HG02973 (cell line): ENCODE measurements at regions not wholly inside any gene's neighbourhood (a gene's known extent, or its start where the extent isn't known, plus 50 kb on each side); places are given as distances from the start of the nearest gene placed in this dataset.

Experiments
- ATAC-seq: cut with Tn5 transposase; IDR thresholded peaks from one replicate; pipeline ENCODE4 v1.9.1; 2021; ENCODE audit warnings: moderate library complexity; ENCODE audit not compliant: unreplicated experiment

DNA sequence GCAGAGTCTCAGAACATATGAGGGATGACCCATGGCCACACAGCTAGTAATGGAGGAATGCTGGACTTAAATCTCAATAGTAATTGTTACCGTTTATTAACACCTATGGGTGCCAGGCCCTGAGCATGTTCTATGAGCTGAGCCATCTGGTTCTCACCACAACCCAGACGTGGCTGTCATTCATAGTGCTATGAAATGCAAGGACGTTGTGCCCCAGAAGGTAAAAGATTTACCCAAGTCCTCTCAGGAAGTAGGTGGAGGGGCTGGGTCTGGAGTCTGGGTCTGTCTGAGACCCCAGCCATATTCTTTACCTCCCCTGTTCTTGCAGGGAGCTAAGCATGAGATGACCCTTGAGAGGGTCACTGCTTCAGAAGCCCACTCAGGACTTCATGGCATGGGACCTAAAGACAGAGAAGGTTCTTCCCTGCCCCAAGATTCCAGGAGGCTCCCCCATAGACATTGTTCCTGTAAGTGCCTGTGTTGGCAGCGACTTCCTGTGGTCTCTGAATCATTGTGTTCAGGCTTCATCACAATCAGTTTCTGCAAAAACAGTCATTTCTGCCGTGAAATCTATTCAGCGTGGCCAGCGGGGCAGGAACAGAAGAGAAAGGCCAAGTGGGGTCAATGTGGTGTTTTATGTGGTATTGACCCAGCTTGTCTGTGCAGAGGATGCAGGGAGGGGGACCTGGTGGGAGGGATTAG lies 475.4 kb downstream of the PTPRU start:
- peak; percentile 54 for ATAC-seq

DNA sequence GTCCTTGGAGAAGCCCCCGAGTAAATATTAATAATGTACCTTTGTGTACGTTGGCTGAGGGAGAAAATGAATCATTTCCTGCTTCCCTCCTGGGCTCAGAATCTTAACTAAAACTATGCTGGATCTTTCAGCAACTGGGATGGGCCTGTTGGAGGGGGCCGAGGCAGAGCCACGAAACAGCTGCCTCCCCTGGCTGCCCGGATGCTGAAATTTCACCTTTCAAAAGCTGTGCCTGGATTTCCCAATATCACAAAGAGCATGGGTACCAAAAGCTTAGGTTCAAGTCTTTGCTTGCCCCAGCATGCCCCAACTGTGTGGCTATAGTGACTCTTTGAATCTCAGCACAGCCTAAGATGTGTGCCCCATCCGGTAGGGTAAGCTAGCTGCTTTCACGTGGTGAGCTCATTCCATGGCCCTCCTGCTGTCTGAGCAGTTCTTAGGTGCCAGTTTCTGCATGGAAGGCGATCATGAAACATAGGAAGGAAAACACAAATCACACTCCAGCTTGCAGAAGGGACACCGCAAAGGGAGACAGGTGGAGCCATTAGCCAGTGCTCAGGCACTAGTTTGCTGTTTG lies 473.5 kb downstream of the PTPRU start:
- ATAC-seq = no peak

DNA sequence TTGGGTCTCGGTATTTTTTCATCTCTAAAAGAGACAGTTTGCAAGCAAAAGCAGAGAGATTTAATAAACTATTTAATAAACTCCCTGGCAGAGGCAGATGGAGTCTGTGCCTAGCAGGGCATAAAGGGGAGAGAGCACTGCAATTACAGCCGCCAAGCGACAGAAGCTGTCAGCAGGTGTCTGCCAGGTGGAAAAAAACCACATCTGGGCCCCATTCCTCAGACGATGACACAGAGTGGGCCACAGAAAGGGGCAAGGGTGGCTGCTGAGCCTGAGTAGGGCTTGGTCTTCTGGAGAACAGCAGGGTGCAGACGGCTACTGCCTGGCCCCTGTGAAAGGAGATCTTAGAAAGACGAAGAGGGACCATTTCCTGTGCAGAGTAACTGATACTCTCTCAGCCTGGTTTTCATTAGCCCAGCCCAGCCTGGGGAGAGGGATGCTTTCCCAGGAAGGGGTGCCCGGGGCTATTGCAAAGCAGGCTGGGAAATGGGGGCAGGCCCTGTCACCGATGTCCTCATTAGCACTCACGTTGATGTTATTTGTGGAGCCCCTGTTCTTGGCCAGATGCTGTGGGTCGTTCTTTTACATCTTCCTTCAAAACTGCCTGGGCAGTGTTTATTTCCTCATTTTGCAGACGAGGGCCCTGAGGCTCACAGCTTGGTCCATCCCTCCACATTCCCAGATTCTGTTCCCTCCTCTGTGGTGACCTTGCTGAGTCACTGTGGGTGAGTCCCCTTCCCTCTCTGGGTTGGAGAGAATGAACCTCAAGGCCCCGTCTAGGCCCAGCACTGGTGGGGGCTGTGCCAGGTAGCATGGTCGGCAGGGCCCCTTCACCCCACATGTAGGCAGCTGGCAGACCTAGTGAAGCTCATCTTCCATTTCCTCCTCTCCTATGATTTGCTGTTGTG lies 472.7 kb downstream of the PTPRU start:
- ATAC-seq = no peak

DNA sequence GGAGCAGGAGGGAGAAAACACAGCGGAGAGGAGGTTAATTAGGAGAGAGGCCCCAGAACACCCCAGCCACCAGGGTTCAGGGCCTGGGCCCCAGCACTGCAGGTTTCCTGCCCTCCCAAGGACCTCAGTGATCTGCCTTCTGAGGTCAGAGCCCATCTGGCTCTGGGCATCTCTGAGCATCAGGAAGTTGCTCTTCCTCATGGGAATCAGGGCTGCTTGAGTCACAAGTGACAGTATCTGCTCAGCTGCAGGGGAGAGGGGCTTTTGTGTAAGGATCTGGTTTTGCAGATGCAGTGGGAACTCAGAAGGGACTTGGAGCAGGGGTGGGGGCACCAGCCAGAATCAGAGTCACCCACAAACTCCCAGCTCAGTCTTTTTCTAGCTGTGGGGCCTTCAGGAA lies 472.1 kb downstream of the PTPRU start:
- no peak for ATAC-seq

DNA sequence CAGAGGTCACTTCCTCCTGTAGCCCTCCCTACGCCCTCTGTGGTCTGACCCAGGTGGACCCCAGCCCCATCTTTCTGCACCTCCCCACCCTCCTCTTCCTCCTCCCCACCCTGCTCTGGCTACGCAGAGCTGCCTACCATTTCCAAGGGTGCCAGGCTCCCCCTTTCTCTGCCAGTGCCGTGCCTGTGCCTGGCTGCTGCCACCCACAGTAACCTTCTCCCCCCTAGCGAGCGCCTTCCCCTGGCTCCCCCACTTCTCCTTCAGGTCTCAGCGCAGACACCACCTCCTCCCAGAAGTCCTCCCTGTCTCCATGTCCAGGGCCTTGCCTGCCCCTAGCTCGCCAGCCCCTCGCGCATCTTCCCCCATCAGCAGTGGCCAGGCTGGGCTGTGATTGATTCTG lies 471.5 kb downstream of the PTPRU start:
- no peak for ATAC-seq

DNA sequence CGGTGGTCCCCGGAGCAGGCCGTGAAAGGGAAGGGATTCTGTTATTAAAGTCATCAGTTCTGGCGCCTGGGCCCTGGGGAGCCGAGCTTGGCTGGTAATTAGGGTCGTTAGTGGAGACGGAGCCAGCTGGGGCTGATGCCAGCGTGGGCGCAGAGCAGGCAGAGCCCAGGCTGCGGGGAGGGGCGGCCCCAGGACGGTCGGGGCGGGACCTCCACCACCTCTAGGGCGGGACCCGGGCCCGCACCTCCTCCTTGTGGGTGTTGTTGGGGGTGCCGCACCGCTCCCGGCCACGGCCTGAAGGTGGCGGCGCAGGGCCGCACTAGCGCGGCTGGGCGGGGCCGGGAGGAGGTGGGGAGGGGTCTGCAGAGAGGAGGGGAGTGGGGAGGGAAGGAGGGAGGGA lies 470.6 kb downstream of the PTPRU start:
- no peak for ATAC-seq

DNA sequence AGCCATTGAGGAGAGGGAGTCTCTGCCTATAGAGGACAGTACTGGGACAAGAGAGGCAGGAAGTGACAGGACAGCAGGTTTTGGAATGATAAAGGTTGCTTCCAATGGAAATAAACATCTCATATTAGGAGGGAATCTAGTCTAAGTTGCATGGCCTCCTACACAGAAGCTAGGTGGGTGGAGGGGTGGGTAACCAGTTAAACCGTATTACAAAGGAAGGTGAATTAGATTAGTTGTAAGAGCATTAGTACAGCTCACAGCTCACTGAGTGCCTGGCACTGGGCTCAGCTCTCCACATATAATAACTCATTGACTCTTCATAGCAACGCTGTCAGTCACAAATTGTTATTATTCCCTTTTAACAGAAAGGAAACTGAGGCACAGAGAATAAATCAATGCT lies 468.1 kb downstream of the PTPRU start:
- ATAC-seq = no peak

DNA sequence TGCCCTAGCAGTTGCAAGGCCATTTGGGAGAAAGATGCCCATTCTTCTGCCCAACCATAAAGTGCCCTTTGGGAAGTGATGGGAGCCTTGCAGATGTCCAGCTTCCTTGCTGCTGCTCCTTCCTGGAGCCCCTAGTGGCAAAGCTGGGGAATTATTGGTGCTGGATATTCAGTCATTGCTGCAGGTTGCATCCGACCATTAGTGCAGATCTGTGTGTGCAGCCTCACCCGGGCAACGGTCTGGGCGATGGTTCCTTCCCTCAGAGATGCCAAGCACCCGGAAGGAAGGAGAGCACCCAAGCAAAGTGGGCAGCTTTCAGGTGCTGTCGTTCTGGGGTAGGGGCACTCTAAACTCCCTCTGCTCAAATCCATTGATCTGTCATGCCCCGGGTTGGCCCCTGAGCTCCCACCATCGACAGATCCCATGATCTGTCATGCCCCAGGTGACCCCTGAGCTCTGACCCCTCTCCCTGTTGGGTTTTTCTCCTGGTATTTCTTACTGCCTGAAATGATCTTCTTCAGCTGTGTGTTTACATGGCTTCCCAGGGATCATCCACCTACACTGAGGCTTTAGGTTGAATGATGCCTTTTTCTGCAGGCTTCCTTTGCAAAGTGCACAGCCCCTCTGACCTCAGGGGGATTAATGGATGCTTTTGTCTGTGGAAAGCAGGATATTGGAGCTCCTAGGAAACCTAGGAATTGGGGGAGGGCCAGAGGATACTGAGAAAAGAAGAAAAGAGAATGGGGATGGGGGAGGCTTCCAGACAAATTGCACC lies 467.5 kb downstream of the PTPRU start:
- ATAC-seq = no peak

DNA sequence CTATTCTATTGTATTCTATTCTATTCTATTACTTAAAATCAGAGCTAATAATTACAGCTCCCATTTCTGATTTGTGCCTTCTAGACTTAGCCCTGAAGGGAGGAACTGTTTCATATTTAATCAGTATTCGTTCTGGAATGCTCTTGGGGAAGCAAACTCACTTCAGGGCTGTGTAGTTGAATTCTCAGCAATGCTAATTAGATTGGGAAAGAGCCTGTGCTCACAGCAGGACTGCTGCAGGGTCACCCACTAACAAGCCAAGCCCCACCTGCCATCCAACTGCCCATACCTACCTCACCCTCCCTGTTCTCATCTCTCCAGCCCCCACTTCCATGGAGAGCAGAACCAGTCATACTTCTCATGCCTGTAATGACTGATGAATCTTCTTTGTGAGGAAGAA lies 464.2 kb downstream of the PTPRU start:
- no peak for ATAC-seq

DNA sequence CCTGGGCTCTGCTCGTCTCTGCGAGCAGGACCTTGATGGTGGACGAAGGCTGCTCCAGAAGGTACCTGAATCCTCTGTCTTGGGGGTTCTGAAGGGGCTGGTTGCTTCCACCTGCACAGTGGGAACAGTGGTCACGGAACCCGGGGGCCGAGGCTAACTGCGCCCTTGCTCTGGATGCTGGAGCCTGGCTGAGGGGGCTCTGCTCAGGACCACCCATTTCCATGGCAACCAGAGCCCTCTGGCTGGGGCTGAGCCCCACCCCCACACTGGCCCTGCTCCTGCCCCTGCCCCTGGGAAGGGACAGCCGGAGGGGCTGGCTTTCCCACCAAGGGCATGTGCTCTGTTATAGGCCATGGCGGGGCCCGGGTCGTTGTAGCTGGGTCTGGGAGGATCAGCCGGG lies 462.3 kb downstream of the PTPRU start:
- no peak for ATAC-seq

DNA sequence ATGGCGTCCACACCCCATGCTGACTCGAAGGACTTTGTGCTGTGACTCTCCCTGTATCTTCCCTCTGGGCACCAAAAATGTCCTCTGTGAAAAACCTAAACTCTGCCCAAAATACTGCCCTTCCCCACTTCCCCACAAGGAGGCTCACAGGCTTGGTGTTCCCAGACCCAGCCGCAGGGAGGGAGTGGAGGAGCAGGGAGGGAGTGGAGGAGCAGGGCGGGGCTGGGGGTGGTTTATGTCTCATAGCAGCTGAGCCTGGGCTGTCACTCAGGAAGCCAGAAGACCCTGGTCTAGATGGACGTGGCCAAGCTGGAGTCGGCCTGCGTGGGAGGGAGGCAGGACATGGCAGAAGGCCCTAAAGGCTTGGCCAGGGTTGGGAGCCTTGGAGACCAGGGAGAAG lies 461.7 kb downstream of the PTPRU start:
- ATAC-seq = no peak

DNA sequence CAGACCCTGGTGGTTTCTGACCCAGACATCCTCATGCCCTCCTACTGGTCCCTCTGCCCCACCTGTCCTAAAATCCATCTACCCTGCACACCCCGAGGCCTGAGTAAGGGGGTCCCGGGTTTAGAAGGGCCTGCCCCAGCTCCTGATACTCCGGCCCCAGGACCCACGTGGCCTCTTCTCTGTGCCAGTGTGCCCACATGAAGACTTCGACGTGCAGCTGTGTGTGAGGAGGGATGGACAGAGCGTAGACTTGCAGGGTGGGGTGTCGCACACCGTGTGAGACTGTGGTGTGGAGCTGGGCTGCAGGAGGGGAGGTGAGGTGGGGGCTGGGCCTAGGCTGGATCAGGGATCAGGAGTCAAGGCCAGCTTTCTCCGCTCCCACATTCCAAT lies 461.1 kb downstream of the PTPRU start:
- ATAC-seq = no peak

DNA sequence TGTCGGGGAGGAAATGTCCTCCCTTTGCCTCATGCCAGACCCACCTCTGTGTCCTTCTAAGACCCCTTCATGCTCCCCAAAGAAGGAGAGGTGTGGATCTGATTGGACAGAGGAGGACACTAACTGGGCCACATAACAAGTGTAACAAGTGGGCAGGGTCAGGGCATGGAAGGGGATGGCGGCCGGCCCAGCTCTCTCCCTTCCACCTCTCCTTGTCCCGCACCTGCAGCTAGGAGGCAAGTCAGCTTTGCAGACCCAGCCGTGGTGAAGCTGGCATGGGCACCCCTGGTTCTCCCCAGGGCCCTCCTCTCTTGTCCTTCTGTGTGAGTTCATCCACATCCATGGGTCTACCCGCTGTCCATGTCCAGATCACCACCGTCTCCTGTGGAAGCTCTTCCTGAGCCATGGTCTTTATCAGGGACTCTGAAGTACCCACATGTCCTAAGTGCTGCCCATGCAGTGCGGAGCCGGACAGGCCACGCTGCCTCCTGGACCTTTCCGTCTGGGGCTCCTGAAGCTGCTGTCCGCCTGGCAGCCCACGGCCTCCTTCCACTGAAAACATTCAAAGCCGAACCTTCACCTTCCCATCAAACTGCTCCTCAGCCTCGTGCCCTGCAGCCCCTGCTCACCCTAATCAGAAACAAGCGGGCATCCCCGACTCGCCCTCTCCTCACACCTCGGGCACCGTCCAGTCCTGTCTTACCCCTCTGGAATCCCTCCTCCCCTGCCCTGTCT lies 460.5 kb downstream of the PTPRU start:
- ATAC-seq = no peak

DNA sequence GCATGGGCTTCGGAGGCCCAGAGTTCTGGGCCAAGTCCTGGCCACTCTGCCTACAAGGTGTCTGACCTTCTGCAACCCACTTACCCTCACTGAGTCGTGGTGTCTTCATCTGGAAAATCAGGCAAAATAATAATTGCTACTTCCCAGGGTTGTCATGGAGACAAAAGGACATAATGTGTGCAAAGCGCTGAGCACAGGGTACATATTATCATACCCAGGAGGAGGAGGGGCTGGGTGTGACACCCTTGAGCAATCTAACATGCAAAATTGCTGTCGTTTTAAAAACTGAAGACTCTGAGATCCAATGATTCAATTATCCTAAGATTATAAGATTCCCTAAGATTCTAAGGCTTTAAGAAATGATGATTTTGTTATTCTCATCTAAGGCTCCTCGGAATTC lies 459.5 kb downstream of the PTPRU start:
- no peak for ATAC-seq

DNA sequence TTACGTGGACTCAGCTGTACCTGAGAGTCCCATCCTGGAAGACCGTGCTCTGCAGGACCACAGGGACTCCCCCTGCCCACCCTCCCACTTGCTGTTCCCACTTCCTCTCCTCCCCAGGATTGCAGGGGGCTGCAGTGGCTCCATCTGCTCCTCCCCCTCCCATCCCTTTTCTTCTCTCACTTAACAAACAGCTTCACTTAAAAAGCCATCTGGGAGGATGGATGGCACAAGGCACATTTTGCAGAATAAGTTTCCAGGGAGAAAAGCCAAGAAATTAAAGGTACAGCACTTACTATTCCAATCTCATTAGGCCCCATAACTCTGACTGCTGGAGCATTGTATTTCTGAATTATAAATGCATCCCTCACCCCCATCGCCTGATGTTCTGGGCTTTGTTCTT lies 458.7 kb downstream of the PTPRU start:
- ATAC-seq = no peak

DNA sequence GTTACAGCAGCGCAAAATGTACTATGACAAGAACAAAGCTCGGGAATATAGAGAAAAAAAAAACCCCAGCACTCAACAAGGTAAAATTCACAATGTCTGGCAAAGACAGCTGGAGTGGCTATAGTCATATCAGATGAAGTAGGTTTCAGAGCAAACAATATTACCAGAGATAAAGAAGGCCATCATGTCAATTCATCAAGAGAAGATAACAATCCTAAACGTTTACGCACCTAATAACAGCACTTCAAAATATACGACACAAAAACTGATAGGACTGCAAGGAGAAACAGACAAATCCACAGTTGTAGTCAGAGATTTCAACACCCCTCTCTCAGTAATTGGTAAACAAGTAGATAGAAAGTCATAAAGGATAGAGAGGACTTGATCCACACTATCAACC lies 455.2 kb downstream of the PTPRU start:
- ATAC-seq = no peak

DNA sequence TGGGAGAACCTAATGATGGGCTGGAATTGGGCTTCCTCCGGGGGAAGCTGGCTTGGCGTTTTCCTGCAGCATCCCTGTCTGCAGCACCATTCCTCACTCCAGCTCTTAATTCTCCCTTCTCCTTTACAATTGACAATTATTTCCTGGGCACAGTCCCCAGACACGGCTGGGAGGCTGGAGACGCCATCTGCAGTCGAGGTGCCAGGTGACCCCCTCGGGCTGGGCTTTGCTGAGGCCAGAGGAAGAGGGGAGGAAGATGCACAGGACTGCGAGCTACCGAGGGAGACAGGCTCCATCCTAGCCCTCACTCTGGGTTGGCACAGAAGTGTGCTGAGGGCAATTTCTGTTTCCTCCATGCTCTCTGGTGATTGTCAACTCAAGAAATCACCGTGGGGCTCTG lies 453.8 kb downstream of the PTPRU start:
- ATAC-seq = no peak

DNA sequence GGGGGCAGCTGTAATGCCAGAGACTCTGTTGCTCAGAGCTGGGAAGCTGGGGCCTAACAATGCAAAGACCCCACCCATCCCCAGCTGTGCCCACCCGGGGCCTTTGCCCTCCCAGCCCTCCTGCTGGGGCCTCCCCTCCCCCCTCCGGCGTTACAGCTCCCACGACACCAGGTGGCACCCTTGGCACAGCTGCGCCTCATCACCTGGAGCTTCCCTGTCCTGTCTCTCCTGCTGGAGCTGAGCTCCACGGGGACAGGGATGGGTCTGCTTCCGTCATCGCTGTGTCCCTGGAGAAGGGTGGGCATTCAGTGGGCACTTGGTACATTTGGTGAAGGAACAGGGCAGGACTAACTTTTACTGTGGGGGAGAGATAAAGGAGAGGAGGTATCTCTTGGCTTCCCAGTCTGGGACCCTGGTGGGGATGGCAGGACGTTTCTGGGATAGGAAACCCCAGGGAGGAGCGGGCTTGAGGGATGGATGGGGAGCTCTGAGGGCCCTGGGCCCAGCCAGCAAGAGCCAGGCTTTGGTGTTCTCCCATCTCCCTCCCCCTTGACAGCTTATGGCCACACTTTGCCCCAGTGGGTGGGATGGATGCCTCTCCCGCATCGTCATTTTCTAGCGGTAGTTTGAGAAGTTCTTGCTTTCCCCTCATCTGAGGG lies 453.2 kb downstream of the PTPRU start:
- no peak for ATAC-seq

DNA sequence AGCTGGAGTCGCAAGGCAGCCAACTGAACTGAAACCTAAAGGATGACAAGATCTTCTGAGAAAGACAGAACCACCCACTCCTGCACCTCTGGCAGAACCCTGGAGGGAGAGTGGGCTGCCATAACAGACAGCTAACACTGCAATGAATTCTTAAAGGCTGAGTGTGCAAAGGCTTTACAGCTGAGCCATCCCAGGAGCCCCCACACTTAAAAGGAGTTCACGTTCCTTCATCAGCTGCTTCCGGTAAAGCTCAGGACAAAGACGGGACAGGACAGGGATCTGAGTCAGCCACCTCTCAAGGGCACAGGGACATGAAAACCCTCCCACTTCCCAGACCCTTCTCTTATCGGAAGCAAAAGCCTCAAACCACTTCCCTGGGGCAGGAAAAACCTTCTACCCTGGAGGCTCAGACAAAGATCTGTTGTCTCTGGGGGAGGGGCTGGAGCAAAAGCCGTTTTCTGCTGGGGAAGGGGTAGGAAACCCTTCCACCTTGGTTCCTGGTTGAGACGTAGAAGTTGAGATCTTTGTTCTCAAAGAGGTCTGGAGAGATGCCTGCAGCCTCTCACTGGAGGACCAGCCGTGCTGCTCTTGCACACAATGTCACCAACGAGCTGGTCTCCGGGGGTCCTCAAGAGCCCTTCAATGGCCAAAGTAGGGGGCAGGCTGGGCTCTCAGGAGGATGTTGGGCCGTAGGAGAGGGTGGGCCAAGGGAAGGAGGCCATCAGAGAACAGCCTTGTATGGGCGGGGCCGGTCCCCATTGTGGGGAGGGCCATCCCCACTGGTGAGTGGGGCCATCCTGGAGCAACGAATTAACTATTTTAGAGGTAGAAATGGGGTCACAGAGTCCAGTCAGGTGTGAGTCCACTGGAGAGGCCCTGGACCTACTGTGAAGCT lies 452.4 kb downstream of the PTPRU start:
- no peak for ATAC-seq
